A549 (cell line): ENCODE measurements at regions not wholly inside any gene's neighbourhood (a gene's known extent, or its start where the extent isn't known, plus 50 kb on each side); places are given as distances from the start of the nearest gene placed in this dataset.

Source experiments
- ATAC-seq, 2 experiments: fragments of 200-7000 bp in 1 of 2; fragments of >200 bp in 1 of 2; cut with Nextera tagmentation in 1 of 2; cut with Tn5 transposase in 1 of 2; 3 replicates each; pipeline versions ENCODE4 v1.8.0 to v1.9.1; 2018 to 2020; ENCODE audit warnings: mild to moderate bottlenecking in 1 of 2, moderate library complexity in 1 of 2
- CTCF ChIA-PET: fragments of 300-600 bp; sonication (Branson Sonifier 250); formaldehyde crosslinking; extraction: SDS; loops from one replicate; lab custom pipeline; 2021; ENCODE audit warnings: antibody characterized with exemption, inconsistent platforms; lab: Yijun Ruan, JAX
- POLR2A ChIA-PET: fragments of 350-600 bp; formaldehyde crosslinking; extraction: SDS; loops from one replicate; lab custom pipeline; 2021; ENCODE audit warnings: antibody characterized with exemption, inconsistent platforms; lab: Yijun Ruan, JAX
- DNase-seq, 2 experiments: peaks; one replicate each; pipeline versions ENCODE4 v3.0.0 to v3.0.0-alpha.2; 2011 to 2016; ENCODE audit warnings: low read depth in 1 of 2, low spot score in 1 of 2
- FAIRE-seq: peaks from 2 replicates; lab custom pipeline; 2011; peaks lifted over from hg19 to GRCh38; lab: Jason Lieb, UNC
- H3K27ac ChIP-seq, 2 experiments: fragments of >200 bp; sonication (Bioruptor Twin); formaldehyde crosslinking; 3 replicates each; pipeline ENCODE4 v1.5.1; 2016 to 2017
- H3K4me1 ChIP-seq: fragments of >200 bp; sonication (Bioruptor Twin); formaldehyde crosslinking; 3 replicates; pipeline ENCODE4 v1.6.1; 2016
- H3K4me2 ChIP-seq: fragments of >200 bp; sonication (Bioruptor Twin); formaldehyde crosslinking; 3 replicates; pipeline ENCODE4 v1.6.1; 2016
- H3K4me3 ChIP-seq: fragments of >200 bp; sonication (Bioruptor Twin); formaldehyde crosslinking; 3 replicates; pipeline ENCODE4 v1.5.1; 2016
- H3K9me3 ChIP-seq: fragments of >200 bp; sonication (Bioruptor Twin); formaldehyde crosslinking; 3 replicates; pipeline ENCODE4 v1.6.1; 2016
- CHD4 ChIP-seq: fragments of 200-600 bp; sonication (generic); IDR thresholded peaks from 2 replicates; pipeline ENCODE4 v1.6.1; 2016; ENCODE audit warnings: antibody characterized with exemption, mild to moderate bottlenecking, borderline replicate concordance
- EP300 ChIP-seq, 2 experiments: fragments of >200 bp; sonication (Bioruptor Twin); formaldehyde crosslinking; IDR thresholded peaks; 2 replicates in 1 of 2; 3 replicates in 1 of 2; pipeline ENCODE4 v1.6.1; 2016 to 2017
- ESRRA ChIP-seq: fragments of 150-350 bp; IDR thresholded peaks from 2 replicates; pipeline ENCODE4 v1.6.1; 2014; ENCODE audit warnings: mild to moderate bottlenecking, low read length, borderline replicate concordance
- GATA3 ChIP-seq: IDR thresholded peaks from 2 replicates; pipeline ENCODE4 v1.6.1; 2012; ENCODE audit warnings: borderline replicate concordance
- HEYL ChIP-seq: fragments of 250-450 bp; sonication (Bioruptor Pico); IDR thresholded peaks from 2 replicates; pipeline ENCODE4 v1.8.0; 2021; ENCODE audit warnings: mild to moderate bottlenecking, moderate library complexity
- HMGXB4 ChIP-seq: fragments of 250-450 bp; sonication (Bioruptor Pico); IDR thresholded peaks from 2 replicates; pipeline ENCODE4 v1.5.0; 2021; ENCODE audit warnings: mild to moderate bottlenecking, moderate library complexity, borderline replicate concordance
- HOXA7 ChIP-seq: fragments of 250-450 bp; sonication (Bioruptor Pico); IDR thresholded peaks from 2 replicates; pipeline ENCODE4 v1.5.0; 2020; ENCODE audit warnings: mild to moderate bottlenecking, moderate library complexity
- JUN ChIP-seq, 2 experiments: fragments of >200 bp; sonication (Bioruptor Twin); formaldehyde crosslinking; IDR thresholded peaks; 2 replicates in 1 of 2; 3 replicates in 1 of 2; pipeline ENCODE4 v1.6.1; 2016 to 2017
- JUNB ChIP-seq: fragments of >200 bp; sonication (Bioruptor Twin); formaldehyde crosslinking; IDR thresholded peaks from 2 replicates; pipeline ENCODE4 v1.6.1; 2016
- KDM1A ChIP-seq: fragments of 200-600 bp; sonication (generic); IDR thresholded peaks from 2 replicates; pipeline ENCODE4 v1.6.1; 2016; ENCODE audit warnings: low read depth, mild to moderate bottlenecking
- MAFK ChIP-seq: fragments of 450-650 bp; IDR thresholded peaks from 2 replicates; pipeline ENCODE4 v1.6.1; 2014; ENCODE audit not compliant: partially characterized antibody
- MYC ChIP-seq: IDR thresholded peaks from 2 replicates; pipeline ENCODE4 v1.6.1; 2012; ENCODE audit warnings: mild to moderate bottlenecking, inconsistent platforms, low read length, improper control_type of control experiment, borderline replicate concordance
- NPAS2 ChIP-seq: fragments of 250-450 bp; sonication (Bioruptor Pico); IDR thresholded peaks from 2 replicates; pipeline ENCODE4 v1.8.0; 2022; ENCODE audit warnings: mild to moderate bottlenecking, moderate library complexity, borderline replicate concordance
- PHF8 ChIP-seq: fragments of 200-600 bp; sonication (generic); IDR thresholded peaks from 2 replicates; pipeline ENCODE4 v1.6.1; 2016; ENCODE audit warnings: low read depth, mild to moderate bottlenecking, antibody characterized with exemption, moderate library complexity, borderline replicate concordance
- POLR2AphosphoS2 ChIP-seq: conservative IDR thresholded peaks from 2 replicates; pipeline ENCODE4 v1.6.1; 2012; ENCODE audit warnings: low read length, improper control_type of control experiment, inconsistent platforms
- RCOR1 ChIP-seq: fragments of 150-350 bp; IDR thresholded peaks from 2 replicates; pipeline ENCODE4 v1.6.1; 2014; ENCODE audit warnings: antibody characterized with exemption, low read length, low read depth
- REST ChIP-seq: fragments of 200-600 bp; sonication (generic); IDR thresholded peaks from 2 replicates; pipeline ENCODE4 v1.6.1; 2016; ENCODE audit warnings: antibody characterized with exemption, mild to moderate bottlenecking, moderate library complexity
- SMC3 ChIP-seq: fragments of >200 bp; sonication (Bioruptor Twin); formaldehyde crosslinking; IDR thresholded peaks from 3 replicates; pipeline ENCODE4 v1.6.1; 2018; ENCODE audit warnings: inconsistent platforms
- SREBF2 ChIP-seq: fragments of 450-650 bp; IDR thresholded peaks from 2 replicates; pipeline ENCODE4 v1.6.1; 2014; ENCODE audit warnings: mild to moderate bottlenecking, moderate library complexity
- TP53 ChIP-seq: fragments of 250-450 bp; sonication (Bioruptor Pico); IDR thresholded peaks from 2 replicates; pipeline ENCODE4 v1.5.0; 2021; ENCODE audit warnings: mild to moderate bottlenecking, moderate library complexity
- WGBS: methylation state at CpG from one replicate; pipeline ENCODE4 v1.1.6; 2017; ENCODE audit errors: missing lambda C conversion rate; 5-methylcytosine and 5-hydroxymethylcytosine counted together
- TF ChIP-seq, protein P1 (sequence below): IDR thresholded peaks from 2 replicates; pipeline ENCODE4 v1.6.1; 2012; ENCODE audit warnings: low read depth, borderline replicate concordance
- TF ChIP-seq, protein P2 (sequence below): fragments of >200 bp; sonication (Bioruptor Twin); formaldehyde crosslinking; IDR thresholded peaks from 2 replicates; pipeline ENCODE4 v1.6.1; 2016
- TF ChIP-seq, protein P3 (sequence below): fragments of 250-450 bp; sonication (Bioruptor Pico); IDR thresholded peaks from 2 replicates; pipeline ENCODE4 v1.5.0; 2020; ENCODE audit warnings: low read depth, mild to moderate bottlenecking, moderate library complexity

DNA sequence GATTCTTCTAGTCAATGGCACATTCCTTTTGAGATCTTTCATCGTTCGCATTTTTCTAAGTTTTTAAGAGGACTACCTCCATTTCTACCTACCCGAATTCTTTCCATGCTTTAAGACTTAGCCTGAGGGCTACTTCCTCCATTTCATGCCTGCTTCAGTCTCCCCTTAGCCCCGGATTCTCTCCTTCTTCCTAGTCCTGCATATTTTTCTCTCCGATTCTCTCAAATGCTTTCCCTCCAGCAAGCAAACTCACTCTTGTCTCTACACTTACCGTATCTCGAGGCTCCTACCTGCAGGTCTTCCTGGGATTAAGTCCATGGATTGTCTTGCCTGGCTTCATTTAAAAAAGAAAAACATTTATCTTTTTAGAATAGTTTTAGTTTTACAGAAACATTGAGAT is 354.4 kb downstream of the MYCN start (continued):
- no peak for TF ChIP-seq RCOR1
- TF ChIP-seq KDM1A = no peak

- Histone ChIP-seq H3K4me2 (no peak overlapping the region), H3K9me3 (no peaks in the 10 kb centered on the region), H3K4me3 (no peak overlapping the region), H3K4me1 (no peaks in the 10 kb centered on the region), H3K27ac (no peak overlapping the region)
- TF ChIP-seq HEYL (CRISPR knock-in tag) (no peak), CHD4 (no peak), GATA3 (no peak), NPAS2 (CRISPR knock-in tag) (no peak), MAFK (no peak), ESRRA (no peak)
- TF ChIP-seq, protein P1, sequence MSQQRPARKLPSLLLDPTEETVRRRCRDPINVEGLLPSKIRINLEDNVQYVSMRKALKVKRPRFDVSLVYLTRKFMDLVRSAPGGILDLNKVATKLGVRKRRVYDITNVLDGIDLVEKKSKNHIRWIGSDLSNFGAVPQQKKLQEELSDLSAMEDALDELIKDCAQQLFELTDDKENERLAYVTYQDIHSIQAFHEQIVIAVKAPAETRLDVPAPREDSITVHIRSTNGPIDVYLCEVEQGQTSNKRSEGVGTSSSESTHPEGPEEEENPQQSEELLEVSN = no peak
- TF ChIP-seq, protein P2, sequence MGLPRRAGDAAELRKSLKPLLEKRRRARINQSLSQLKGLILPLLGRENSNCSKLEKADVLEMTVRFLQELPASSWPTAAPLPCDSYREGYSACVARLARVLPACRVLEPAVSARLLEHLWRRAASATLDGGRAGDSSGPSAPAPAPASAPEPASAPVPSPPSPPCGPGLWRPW = no peak
- no peak for ATAC-seq
- peak; percentile 36 for FAIRE-seq
- POLR2A ChIA-PET = no interaction called here
- CTCF ChIA-PET = no interaction called here
- WGBS = 36% methylated on average over 1 of the region's 1 CpG
- no peak for DNase-seq
Measured at GRCh38 chr2:16293871-16294270, 353.5 kb downstream of the MYCN start.

GRCh38 chr2:16293398-16293797 is 353.0 kb downstream of the MYCN start:
- TF ChIP-seq HOXA7 (CRISPR knock-in tag) (no peak), MYC (no peak), PHF8 (no peak), JUN (IDR thresholded peaks at IDR 0.05) (no peak), JUNB (no peak), HMGXB4 (CRISPR knock-in tag) (no peak), EP300 (IDR thresholded peaks at IDR 0.05) (no peak), TP53 (CRISPR knock-in tag) (no peak), SMC3 (no peak), POLR2AphosphoS2 (no peak), KDM1A (no peak), SREBF2 (no peak), REST (no peak)
- TF ChIP-seq, protein P3, sequence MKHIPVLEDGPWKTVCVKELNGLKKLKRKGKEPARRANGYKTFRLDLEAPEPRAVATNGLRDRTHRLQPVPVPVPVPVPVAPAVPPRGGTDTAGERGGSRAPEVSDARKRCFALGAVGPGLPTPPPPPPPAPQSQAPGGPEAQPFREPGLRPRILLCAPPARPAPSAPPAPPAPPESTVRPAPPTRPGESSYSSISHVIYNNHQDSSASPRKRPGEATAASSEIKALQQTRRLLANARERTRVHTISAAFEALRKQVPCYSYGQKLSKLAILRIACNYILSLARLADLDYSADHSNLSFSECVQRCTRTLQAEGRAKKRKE = no peak
- H3K4me3 ChIP-seq = no peak overlapping the region
- no peaks in the 10 kb centered on the region for H3K9me3 ChIP-seq
- POLR2A ChIA-PET = no interaction called here
- CTCF ChIA-PET = no interaction called here
- DNase-seq = no peak
- no peaks in the 10 kb centered on the region for H3K4me1 ChIP-seq
- WGBS = 26% methylated on average over 6 of the region's 6 CpGs
- H3K4me2 ChIP-seq = no peak overlapping the region
- FAIRE-seq = no peak
- no peak for ATAC-seq
- no peak overlapping the region for H3K27ac ChIP-seq
